H1 (cell line): ENCODE measurements at regions not wholly inside any gene's neighbourhood (a gene's known extent, or its start where the extent isn't known, plus 50 kb on each side); places are given as distances from the start of the nearest gene placed in this dataset.
A peak's percentile ranks its signal among the peaks of the same experiment; 100 is the strongest.

Experiments
- CTCF ChIA-PET: fragments of 300-600 bp; sonication (Branson Sonifier 250); formaldehyde crosslinking; loops from one replicate; lab custom pipeline; 2021; ENCODE audit not compliant: partially characterized antibody; lab: Charles Lee
- POLR2A ChIA-PET: fragments of 300-600 bp; sonication (Branson Sonifier 250); formaldehyde crosslinking; loops from one replicate; lab custom pipeline; 2021; ENCODE audit warnings: inconsistent platforms; ENCODE audit not compliant: partially characterized antibody; lab: Charles Lee
- DNase-seq, 2 experiments: peaks; one replicate each; pipeline versions ENCODE4 v3.0.0 to v3.0.0-alpha.2; 2010 to 2022; ENCODE audit warnings: low spot score in 2 of 2, low read depth in 1 of 2, mixed read lengths in 1 of 2
- FAIRE-seq: peaks from 2 replicates; lab custom pipeline; 2011; peaks lifted over from hg19 to GRCh38; lab: Jason Lieb, UNC
- H2AFZ ChIP-seq: 2 replicates; pipeline ENCODE4 v1.8.1; 2012; ENCODE audit warnings: low read length, inconsistent platforms
- H2AK5ac ChIP-seq: 2 replicates; pipeline ENCODE4 v1.6.1; 2013; ENCODE audit warnings: low read depth, low read length
- H2BK120ac ChIP-seq: replicated peaks from 2 replicates; pipeline ENCODE3; 2013; ENCODE audit warnings: low read depth, low read length, inconsistent platforms
- H2BK12ac ChIP-seq: 2 replicates; pipeline ENCODE4 v1.6.1; 2013; ENCODE audit warnings: low read depth, low read length
- H2BK15ac ChIP-seq: 2 replicates; pipeline ENCODE4 v1.6.1; 2013; ENCODE audit warnings: low read length
- H2BK20ac ChIP-seq: 2 replicates; pipeline ENCODE4 v1.6.1; 2013; ENCODE audit warnings: low read length
- H2BK5ac ChIP-seq: 2 replicates; pipeline ENCODE4 v1.6.1; 2013; ENCODE audit warnings: low read depth, low read length
- H3K14ac ChIP-seq: 2 replicates; pipeline ENCODE4 v1.6.1; 2013; ENCODE audit warnings: inconsistent platforms; ENCODE audit not compliant: insufficient read length
- H3K18ac ChIP-seq: 2 replicates; pipeline ENCODE4 v1.6.1; 2013; ENCODE audit warnings: low read length; ENCODE audit errors: extremely low read depth
- H3K23ac ChIP-seq: 2 replicates; pipeline ENCODE4 v1.6.1; 2013; ENCODE audit warnings: inconsistent platforms; ENCODE audit not compliant: insufficient read length
- H3K23me2 ChIP-seq: 2 replicates; pipeline ENCODE4 v1.6.1; 2013; ENCODE audit warnings: low read depth, low read length
- H3K27ac ChIP-seq: 2 replicates; pipeline ENCODE4 v1.6.1; 2011; ENCODE audit warnings: low read depth, low read length, inconsistent platforms
- H3K27me3 ChIP-seq, 4 experiments: replicated peaks in 1 of 4; 1 replicate in 1 of 4; 2 replicates in 3 of 4; pipeline versions ENCODE4 v1.6.1 to v1.8.1; 2011 to 2013; ENCODE audit warnings: low read length in 3 of 4, mild to moderate bottlenecking in 3 of 4, inconsistent platforms in 2 of 4, mixed read lengths in 2 of 4, moderate library complexity in 1 of 4; ENCODE audit not compliant: control insufficient read depth in 3 of 4, insufficient read depth in 3 of 4; ENCODE audit errors: extremely low read depth in 1 of 4
- H3K36me3 ChIP-seq, 4 experiments: 2 replicates each; pipeline versions ENCODE4 v1.6.1 to v1.8.1; 2011 to 2013; ENCODE audit warnings: mild to moderate bottlenecking in 4 of 4, low read length in 3 of 4, moderate library complexity in 2 of 4, control low read depth in 1 of 4, inconsistent platforms in 1 of 4; ENCODE audit not compliant: insufficient read depth in 4 of 4, control insufficient read depth in 2 of 4
- H3K4ac ChIP-seq: replicated peaks from 2 replicates; pipeline ENCODE3; 2013; ENCODE audit warnings: low read length, low read depth, mixed read lengths, inconsistent platforms; ENCODE audit not compliant: insufficient read length
- H3K4me1 ChIP-seq, 4 experiments: replicated peaks in 1 of 4; 1 replicate in 1 of 4; 2 replicates in 3 of 4; pipeline versions ENCODE4 v1.6.1 to v1.8.1; 2011 to 2013; ENCODE audit warnings: low read length in 3 of 4, inconsistent platforms in 2 of 4, mixed read lengths in 1 of 4; ENCODE audit not compliant: insufficient read depth in 4 of 4, control insufficient read depth in 3 of 4
- H3K4me2 ChIP-seq, 2 experiments: 2 replicates each; pipeline versions ENCODE4 v1.6.1 to v1.8.1; 2011 to 2013; ENCODE audit warnings: low read depth in 2 of 2, low read length in 2 of 2, control low read depth in 1 of 2, inconsistent platforms in 1 of 2, mild to moderate bottlenecking in 1 of 2; ENCODE audit not compliant: insufficient read depth in 1 of 2
- H3K4me3 ChIP-seq, 4 experiments: fragments of 200-600, 300-600 bp in 1 of 4; sonication (generic), shearing (Covaris generic), sonication (Bioruptor Twin) in 1 of 4; 2 replicates each; pipeline versions ENCODE4 v1.5.1 to v1.8.1; 2011 to 2016; ENCODE audit warnings: low read length in 4 of 4, low read depth in 3 of 4, control low read depth in 2 of 4, inconsistent platforms in 2 of 4, mild to moderate bottlenecking in 2 of 4, mixed read lengths in 1 of 4, moderate library complexity in 1 of 4; ENCODE audit not compliant: insufficient read depth in 2 of 4; ENCODE audit errors: extremely low read depth in 1 of 4
- H3K56ac ChIP-seq: replicated peaks from 2 replicates; pipeline ENCODE3; 2013; ENCODE audit warnings: low read depth, mild to moderate bottlenecking, mixed read lengths, low read length, inconsistent platforms; ENCODE audit not compliant: insufficient read length
- H3K79me1 ChIP-seq: 2 replicates; pipeline ENCODE4 v1.6.1; 2013; ENCODE audit warnings: low read depth, low read length, control low read depth
- H3K79me2 ChIP-seq, 2 experiments: 2 replicates each; pipeline versions ENCODE4 v1.6.1 to v1.8.1; 2012 to 2013; ENCODE audit warnings: low read length in 2 of 2, mild to moderate bottlenecking in 2 of 2, inconsistent platforms in 1 of 2; ENCODE audit not compliant: insufficient read depth in 2 of 2, control insufficient read depth in 1 of 2
- H3K9ac ChIP-seq, 4 experiments: replicated peaks in 1 of 4; 1 replicate in 1 of 4; 2 replicates in 3 of 4; pipeline versions ENCODE4 v1.6.1 to v1.8.1; 2011 to 2013; ENCODE audit warnings: low read depth in 3 of 4, low read length in 3 of 4, control low read depth in 2 of 4, mild to moderate bottlenecking in 2 of 4, moderate library complexity in 2 of 4, inconsistent platforms in 1 of 4; ENCODE audit errors: extremely low read depth in 1 of 4
- H3K9me3 ChIP-seq, 2 experiments: 2 replicates each; pipeline versions ENCODE4 v1.6.1 to v1.8.1; 2012 to 2013; ENCODE audit warnings: mild to moderate bottlenecking in 2 of 2, moderate library complexity in 2 of 2, control low read depth in 1 of 2, inconsistent platforms in 1 of 2, low read depth in 1 of 2, low read length in 1 of 2, mixed read lengths in 1 of 2; ENCODE audit not compliant: insufficient read depth in 2 of 2
- H4K20me1 ChIP-seq, 2 experiments: replicated peaks in 1 of 2; 2 replicates each; pipeline versions ENCODE3 to v1.8.1; 2011 to 2013; ENCODE audit warnings: inconsistent platforms in 2 of 2, low read length in 2 of 2, mild to moderate bottlenecking in 1 of 2; ENCODE audit not compliant: insufficient read depth in 2 of 2, control insufficient read depth in 1 of 2
- H4K5ac ChIP-seq: 2 replicates; pipeline ENCODE4 v1.6.1; 2013; ENCODE audit warnings: low read length, low read depth, mixed read lengths, inconsistent platforms; ENCODE audit not compliant: insufficient read length
- H4K8ac ChIP-seq: 2 replicates; pipeline ENCODE4 v1.8.0; 2013; ENCODE audit warnings: mild to moderate bottlenecking, moderate library complexity, low read length, inconsistent platforms; ENCODE audit not compliant: insufficient read depth; ENCODE audit errors: extremely low read depth
- H4K91ac ChIP-seq: replicated peaks from 2 replicates; pipeline ENCODE3; 2013; ENCODE audit warnings: low read length, mixed read lengths, inconsistent platforms; ENCODE audit not compliant: insufficient read length
- ATF3 ChIP-seq: IDR thresholded peaks from 2 replicates; pipeline ENCODE4 v1.6.1; 2011; ENCODE audit warnings: low read depth, mild to moderate bottlenecking, low read length; ENCODE audit not compliant: insufficient read depth
- JUND ChIP-seq: IDR thresholded peaks from 2 replicates; pipeline ENCODE4 v1.6.1; 2011; ENCODE audit warnings: mild to moderate bottlenecking, improper control_type of control experiment, low read length
- RBBP5 ChIP-seq: IDR thresholded peaks from 2 replicates; pipeline ENCODE4 v1.7.1; 2012; ENCODE audit warnings: low read depth, mild to moderate bottlenecking, inconsistent platforms, low read length, moderate library complexity, borderline replicate concordance
- WGBS, 2 experiments: shearing (Covaris generic) in 1 of 2; methylation state at CpG; one replicate each; pipeline versions ENCODE4 v1.1.6 to v1.1.7; 2013 to 2015; ENCODE audit warnings: low lambda C conversion rate in 2 of 2, mixed read lengths in 2 of 2, inconsistent platforms in 1 of 2, low coverage in 1 of 2, missing lambda C conversion rate in 1 of 2; ENCODE audit not compliant: insufficient replicate concordance in 2 of 2, insufficient coverage in 1 of 2, insufficient read length in 1 of 2; ENCODE audit errors: extremely low coverage in 1 of 2, missing lambda C conversion rate in 1 of 2; 5-methylcytosine and 5-hydroxymethylcytosine counted together

- DNase-seq = no peak
- Histone ChIP-seq H2BK120ac (no peak overlapping the region), H2BK20ac (no peak overlapping the region), H3K79me2 (no peaks in the 10 kb centered on the region), H3K18ac (no peak overlapping the region), H3K4me1 (peaks cover 0 to 2% (median 0%) of the 10 kb centered on the region in 4 experiments; a peak in 4 of 7 replicates), H2AFZ (no peak overlapping the region), H3K4ac (no peak overlapping the region), H4K8ac (no peak overlapping the region), H2BK12ac (no peak overlapping the region), H3K9me3 (no peaks in the 10 kb centered on the region), H3K27me3 (no peaks in the 10 kb centered on the region), H3K27ac (no peak overlapping the region), H4K91ac (peak overlapping the region; percentile 67), H3K36me3 (no peaks in the 10 kb centered on the region), H3K79me1 (no peaks in the 10 kb centered on the region), H3K23me2 (no peaks in the 10 kb centered on the region), H4K5ac (no peak overlapping the region), H3K14ac (no peak overlapping the region), H3K56ac (no peak overlapping the region), H2BK5ac (no peak overlapping the region), H3K9ac (no peak overlapping the region), H4K20me1 (no peaks in the 10 kb centered on the region), H3K4me2 (no peak overlapping the region), H2BK15ac (no peak overlapping the region), H2AK5ac (no peak overlapping the region), H3K23ac (no peak overlapping the region), H3K4me3 (no peak overlapping the region)
- no peak for FAIRE-seq
- 81% methylated on average over 2 of the region's 2 CpGs; no CpG with 5 or more reads in 1 of the 2 experiments for WGBS, 2 experiments
- TF ChIP-seq ATF3 (no peak), RBBP5 (no peak), JUND (no peak)
- ChIA-PET POLR2A (interaction anchor here (1.3 kb wide), 1 partner anchor 17 kb away, joined by 4 read pairs; no protein-coding TSS in a partner anchor), CTCF (interaction anchor here (0.9 to 8.0 kb wide), 17 partner anchors 16 to 614 kb away, joined by 3 to 60 read pairs (median 6); no protein-coding TSS in a partner anchor)
Measured at GRCh38 chr15:26259581-26259980, 396.5 kb upstream of the ATP10A start.
